BE2C (cell line): ENCODE measurements at regions not wholly inside any gene's neighbourhood (a gene's known extent, or its start where the extent isn't known, plus 50 kb on each side); places are given as distances from the start of the nearest gene placed in this dataset.
"Not testable (repeated sequence)": the region's sequence is repeated elsewhere in the genome, so short reads cannot be mapped to it uniquely, and the experiment has no call there.

Experiments used
- DNase-seq: peaks from one replicate; pipeline ENCODE4 v3.0.0-alpha.2; 2020
- H3K27me3 ChIP-seq: fragments of 250-450 bp; sonication (Bioruptor Pico); 2 replicates; pipeline ENCODE4 v1.5.1; 2020; ENCODE audit warnings: mild to moderate bottlenecking
- H3K36me3 ChIP-seq: fragments of 250-450 bp; sonication (Bioruptor Pico); 2 replicates; pipeline ENCODE4 v1.5.1; 2020; ENCODE audit warnings: mild to moderate bottlenecking
- H3K4me1 ChIP-seq: fragments of 250-450 bp; sonication (Bioruptor Pico); 2 replicates; pipeline ENCODE4 v1.5.1; 2020
- H3K4me3 ChIP-seq: 2 replicates; pipeline ENCODE4 v1.5.1; 2011; ENCODE audit warnings: low read depth, low read length
- H3K9me3 ChIP-seq: fragments of 250-450 bp; sonication (Bioruptor Pico); 2 replicates; pipeline ENCODE4 v1.5.1; 2020
- CTCF ChIP-seq: IDR thresholded peaks from 2 replicates; pipeline ENCODE4 v1.5.1; 2012; ENCODE audit warnings: mild to moderate bottlenecking, low read depth, low read length

DNA sequence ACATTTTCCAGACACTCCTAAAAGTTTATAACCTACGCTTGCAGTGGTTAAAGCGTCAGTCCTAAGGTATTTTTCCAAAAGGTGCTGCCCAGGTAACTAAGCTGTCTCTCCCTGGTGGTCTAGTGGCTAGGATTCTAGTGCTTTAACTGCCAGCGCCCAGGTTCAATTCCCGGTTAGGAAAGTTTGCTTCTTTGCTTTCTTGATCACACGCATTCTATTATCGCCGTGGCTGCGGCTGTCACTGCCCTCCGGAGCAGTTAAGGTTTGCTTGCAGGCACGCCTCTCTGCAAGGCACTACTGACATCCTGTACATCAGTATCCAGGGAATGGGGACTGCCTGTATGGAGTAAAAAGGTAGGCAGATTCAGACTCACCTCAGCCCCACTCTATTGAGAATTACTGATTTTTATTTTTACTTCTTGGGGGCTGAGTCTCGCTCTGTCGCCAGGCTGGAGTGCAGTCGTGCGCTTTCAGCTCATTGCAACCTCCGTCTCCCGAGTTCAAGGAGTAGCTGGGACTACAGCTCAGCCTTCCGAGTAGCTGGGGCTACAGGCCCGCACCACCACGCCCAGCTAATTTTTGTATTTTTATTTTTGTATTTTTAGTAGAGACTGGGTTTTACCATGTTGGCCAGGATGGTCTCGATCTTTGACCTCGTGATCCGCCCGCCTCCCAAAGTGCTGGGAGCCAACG is 53.2 kb upstream of the CFAP126 start:
- no peak for TF ChIP-seq CTCF
- Histone ChIP-seq H3K4me3 (peak overlapping the region; percentile 70), H3K9me3 (no peaks in the 10 kb centered on the region), H3K36me3 (no peaks in the 10 kb centered on the region), H3K27me3 (no peaks in the 10 kb centered on the region), H3K4me1 (no peaks in the 10 kb centered on the region)
- peak; percentile 64 for DNase-seq

GRCh38 chr1:161417536-161417935 is 49.9 kb upstream of the CFAP126 start:
- not testable (repeated sequence) for DNase-seq, H3K36me3 ChIP-seq, H3K9me3 ChIP-seq, H3K4me3 ChIP-seq, H3K27me3 ChIP-seq, H3K4me1 ChIP-seq
